Tibial nerve (tissue), 4 donors: ENCODE measurements at regions not wholly inside any gene's neighbourhood (a gene's known extent, or its start where the extent isn't known, plus 50 kb on each side); places are given as distances from the start of the nearest gene placed in this dataset.
A peak's percentile ranks its signal among the peaks of the same experiment; 100 is the strongest.

Experiments used
- DNase-seq, 2 donors: peaks; one replicate each; pipeline ENCODE4 v3.0.0-alpha.2; 2019; ENCODE audit warnings: low spot score in 2 of 2
- H3K27ac ChIP-seq, 4 donors: fragments of 200-600 bp; sonication (generic) in 3 of 4; one replicate each; pipeline ENCODE4 v1.5.1; 2017 to 2019; ENCODE audit warnings: mild to moderate bottlenecking in 1 of 4
- H3K27me3 ChIP-seq, 2 donors: fragments of 200-600 bp; sonication (generic) in 1 of 2; one replicate each; pipeline versions ENCODE4 v1.5.1 to v1.6.0; 2017 to 2019
- H3K36me3 ChIP-seq, 3 donors: fragments of 200-600 bp; sonication (generic); one replicate each; pipeline ENCODE4 v1.5.1; 2018 to 2019
- H3K4me1 ChIP-seq, 4 donors: fragments of 200-600 bp; sonication (generic) in 3 of 4; one replicate each; pipeline ENCODE4 v1.5.1; 2017 to 2019
- H3K4me3 ChIP-seq, 4 donors: fragments of 200-600 bp; sonication (generic) in 3 of 4; one replicate each; pipeline ENCODE4 v1.5.1; 2017 to 2019; ENCODE audit warnings: mild to moderate bottlenecking in 1 of 4, moderate library complexity in 1 of 4
- H3K9me3 ChIP-seq, 4 donors: fragments of 200-600 bp; sonication (generic) in 3 of 4; one replicate each; pipeline ENCODE4 v1.5.1; 2017 to 2019
- EP300 ChIP-seq, 2 donors: sonication (generic); formaldehyde crosslinking; IDR thresholded peaks; one replicate each; pipeline ENCODE4 v1.6.1; 2017; ENCODE audit warnings: antibody characterized with exemption in 2 of 2, mild to moderate bottlenecking in 1 of 2
- POLR2A ChIP-seq, 2 donors: fragments of 450-650 bp; IDR thresholded peaks; one replicate each; pipeline ENCODE4 v1.6.1; 2017; ENCODE audit warnings: antibody characterized with exemption in 2 of 2, mild to moderate bottlenecking in 2 of 2, moderate library complexity in 2 of 2
- WGBS, 2 donors: methylation state at CpG; one replicate each; pipeline ENCODE4 v1.1.5; 2018; 5-methylcytosine and 5-hydroxymethylcytosine counted together
- TF ChIP-seq, protein P1 (sequence below), 5 experiments: fragments of 200-600 bp in 3 of 5; fragments of 450-650 bp in 2 of 5; sonication (generic) in 3 of 5; IDR thresholded peaks; one replicate each; pipeline ENCODE4 v1.5.1; 2016 to 2019; ENCODE audit warnings: antibody characterized with exemption in 5 of 5, mild to moderate bottlenecking in 3 of 5, moderate library complexity in 2 of 5

DNA sequence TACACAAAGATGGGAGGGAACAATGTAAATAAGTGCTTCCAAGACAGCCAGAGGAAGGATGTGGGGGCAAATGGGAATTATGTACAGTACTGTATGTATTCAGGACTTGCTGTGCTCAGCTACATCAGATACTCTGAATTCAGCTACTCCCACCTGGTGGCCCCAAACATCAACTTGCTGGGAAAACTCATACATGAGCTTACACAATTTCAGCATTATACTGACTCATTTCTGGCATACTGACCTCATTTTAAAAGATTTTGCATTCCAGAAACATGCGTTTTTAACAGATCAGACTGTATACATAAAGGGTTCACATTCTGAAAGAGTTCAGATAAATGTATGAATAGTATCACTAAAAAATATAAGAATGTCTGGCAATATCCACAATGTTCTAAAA is 59.7 kb downstream of the GPX5 start:
- peaks cover 0 to 34% of the 10 kb centered on the region in 2 donors for H3K27me3 ChIP-seq
- H3K4me3 ChIP-seq = no peak overlapping the region
- WGBS, 2 donors = 28 to 37% methylated on average over 1 of the region's 1 CpG
- no peaks in the 10 kb centered on the region for H3K9me3 ChIP-seq
- no peaks in the 10 kb centered on the region for H3K36me3 ChIP-seq
- peaks cover 0 to 24% (median 0%) of the 10 kb centered on the region in 4 donors for H3K4me1 ChIP-seq
- DNase-seq = no peak
- TF ChIP-seq, protein P1, sequence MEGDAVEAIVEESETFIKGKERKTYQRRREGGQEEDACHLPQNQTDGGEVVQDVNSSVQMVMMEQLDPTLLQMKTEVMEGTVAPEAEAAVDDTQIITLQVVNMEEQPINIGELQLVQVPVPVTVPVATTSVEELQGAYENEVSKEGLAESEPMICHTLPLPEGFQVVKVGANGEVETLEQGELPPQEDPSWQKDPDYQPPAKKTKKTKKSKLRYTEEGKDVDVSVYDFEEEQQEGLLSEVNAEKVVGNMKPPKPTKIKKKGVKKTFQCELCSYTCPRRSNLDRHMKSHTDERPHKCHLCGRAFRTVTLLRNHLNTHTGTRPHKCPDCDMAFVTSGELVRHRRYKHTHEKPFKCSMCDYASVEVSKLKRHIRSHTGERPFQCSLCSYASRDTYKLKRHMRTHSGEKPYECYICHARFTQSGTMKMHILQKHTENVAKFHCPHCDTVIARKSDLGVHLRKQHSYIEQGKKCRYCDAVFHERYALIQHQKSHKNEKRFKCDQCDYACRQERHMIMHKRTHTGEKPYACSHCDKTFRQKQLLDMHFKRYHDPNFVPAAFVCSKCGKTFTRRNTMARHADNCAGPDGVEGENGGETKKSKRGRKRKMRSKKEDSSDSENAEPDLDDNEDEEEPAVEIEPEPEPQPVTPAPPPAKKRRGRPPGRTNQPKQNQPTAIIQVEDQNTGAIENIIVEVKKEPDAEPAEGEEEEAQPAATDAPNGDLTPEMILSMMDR (IDR thresholded peaks at IDR 0.05) = no peak
- TF ChIP-seq EP300 (IDR thresholded peaks at IDR 0.05) (no peak), POLR2A (IDR thresholded peaks at IDR 0.05) (no peak)
- no peak overlapping the region for H3K27ac ChIP-seq

- peaks cover 0 to 24% (median 0%) of the 10 kb centered on the region in 4 donors for H3K4me1 ChIP-seq
- TF ChIP-seq EP300 (IDR thresholded peaks at IDR 0.05) (no peak), POLR2A (IDR thresholded peaks at IDR 0.05) (no peak)
- TF ChIP-seq, protein P1 (IDR thresholded peaks at IDR 0.05) = no peak
- WGBS, 2 donors = 73 to 77% methylated on average over 7 of the region's 7 CpGs
- no peaks in the 10 kb centered on the region for H3K9me3 ChIP-seq
- no peak overlapping the region for H3K27ac ChIP-seq
- peak overlapping the region in 3 of 4 donors; percentile 38 to 65 (median 49) for H3K4me3 ChIP-seq
- H3K36me3 ChIP-seq = no peaks in the 10 kb centered on the region
- no peak for DNase-seq
- peaks cover 0 to 42% of the 10 kb centered on the region in 2 donors for H3K27me3 ChIP-seq
These were observed 60.6 kb downstream of the GPX5 start for GRCh38 chr6:28586324-28586723.

DNA sequence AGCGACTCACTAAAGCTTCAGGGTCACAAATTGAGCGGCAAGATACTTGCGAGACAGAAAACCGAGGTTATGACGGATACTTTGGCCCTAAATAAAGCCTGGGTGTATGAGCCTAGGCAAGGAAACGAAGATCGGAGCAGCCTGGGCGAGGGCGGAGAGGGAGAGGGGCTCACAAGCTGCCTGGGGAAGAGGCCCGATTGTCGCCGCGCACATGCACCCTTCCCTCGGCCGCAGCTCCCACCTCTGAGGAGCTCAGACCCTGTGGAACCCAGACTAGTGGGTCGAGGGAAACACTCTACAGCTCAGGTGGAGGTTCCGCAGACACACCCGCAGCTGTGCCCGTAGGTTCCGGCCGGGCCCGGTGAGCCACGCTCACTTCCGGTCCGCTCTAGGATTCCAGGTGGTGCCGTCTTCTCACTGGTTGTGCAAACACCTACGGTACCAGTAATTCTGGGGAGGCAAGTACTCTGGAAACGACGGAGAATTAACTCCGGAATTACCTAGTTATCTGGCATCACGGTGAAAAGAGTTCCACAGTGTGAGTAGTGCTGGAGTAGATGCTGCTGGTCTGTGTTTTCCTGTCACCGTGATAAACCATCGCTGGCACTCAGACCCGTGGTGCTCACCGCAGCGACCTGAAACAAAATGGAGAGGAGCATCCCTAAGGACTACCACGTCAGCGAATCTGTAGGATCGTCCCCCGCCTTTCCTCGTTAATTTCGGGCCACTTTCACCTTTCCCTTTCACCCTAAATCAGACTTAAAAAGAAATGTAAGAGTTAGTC is 61.5 kb downstream of the GPX5 start:
- H3K27ac ChIP-seq = peak overlapping the region in 1 of 4 donors; percentile 11
- 2% methylated on average over 34 to 42 of the region's 42 CpGs for WGBS, 2 donors
- peaks cover 0 to 24% (median 0%) of the 10 kb centered on the region in 4 donors for H3K4me1 ChIP-seq
- H3K4me3 ChIP-seq = peak overlapping the region; percentile 29 to 65 (median 44)
- no peaks in the 10 kb centered on the region for H3K9me3 ChIP-seq
- no peak for DNase-seq
- peaks cover 0 to 44% of the 10 kb centered on the region in 2 donors for H3K27me3 ChIP-seq
- H3K36me3 ChIP-seq = no peaks in the 10 kb centered on the region
- TF ChIP-seq EP300 (IDR thresholded peaks at IDR 0.05) = peak in 1 of 2 donors; percentile 7
- no peak for TF ChIP-seq POLR2A (IDR thresholded peaks at IDR 0.05)
- TF ChIP-seq, protein P1 (IDR thresholded peaks at IDR 0.05) = no peak

- DNase-seq = no peak
- no peaks in the 10 kb centered on the region for H3K9me3 ChIP-seq
- no peaks in the 10 kb centered on the region for H3K36me3 ChIP-seq
- no peak for TF ChIP-seq POLR2A (IDR thresholded peaks at IDR 0.05)
- no peak for TF ChIP-seq EP300 (IDR thresholded peaks at IDR 0.05)
- TF ChIP-seq, protein P1 (IDR thresholded peaks at IDR 0.05) = no peak
- 13 to 19% methylated on average over 8 of the region's 8 CpGs for WGBS, 2 donors
- H3K4me3 ChIP-seq = peak overlapping the region; percentile 29 to 65 (median 44)
- no peak overlapping the region for H3K27ac ChIP-seq
- H3K27me3 ChIP-seq = peaks cover 0 to 44% of the 10 kb centered on the region in 2 donors
- peaks cover 0 to 24% (median 0%) of the 10 kb centered on the region in 4 donors for H3K4me1 ChIP-seq
These were observed 62.0 kb downstream of the GPX5 start for GRCh38 chr6:28587746-28588075.

GRCh38 chr6:28588666-28589065 is 63.0 kb downstream of the GPX5 start:
- no peak for DNase-seq
- Histone ChIP-seq H3K4me1 (peaks cover 0 to 24% (median 0%) of the 10 kb centered on the region in 4 donors), H3K4me3 (peak overlapping the region in 1 of 4 donors; percentile 35), H3K9me3 (no peaks in the 10 kb centered on the region), H3K27ac (no peak overlapping the region), H3K36me3 (no peaks in the 10 kb centered on the region), H3K27me3 (peaks cover 0 to 50% of the 10 kb centered on the region in 2 donors)
- WGBS, 2 donors = 85% methylated on average over 3 of the region's 3 CpGs
- TF ChIP-seq POLR2A (IDR thresholded peaks at IDR 0.05) (no peak), EP300 (IDR thresholded peaks at IDR 0.05) (no peak)
- TF ChIP-seq, protein P1 (IDR thresholded peaks at IDR 0.05) = no peak
